ENCODE measurements at regions not wholly inside any gene's neighbourhood (a gene's known extent, or its start where the extent isn't known, plus 50 kb on each side); places are given as distances from the start of the nearest gene placed in this dataset.

GRCh38 chr10:30788307-30788706 lies 158.8 kb upstream of the LYZL2 start:
- TF ChIP-seq CTCF (IDR thresholded peaks at IDR 0.05) (no peak), EZH2 (IDR thresholded peaks at IDR 0.05) (no peak), EZH2phosphoT487 (IDR thresholded peaks at IDR 0.05) (no peak)
